ENCODE measurements at regions not wholly inside any gene's neighbourhood (a gene's known extent, or its start where the extent isn't known, plus 50 kb on each side); places are given as distances from the start of the nearest gene placed in this dataset.

GRCh38 chr9:110114859-110115201 lies 93.1 kb downstream of the C9orf152 start:
- H4K20me1 ChIP-seq (ENCODE audit: insufficient read depth, low read length) = peaks cover 32% of the 10 kb centered on the region
- H3K4me3 ChIP-seq (ENCODE audit: insufficient read depth, low read length) = peak overlapping the region; percentile 9
- H3K36me3 ChIP-seq (ENCODE audit: insufficient read depth, low read length) = peaks cover 22% of the 10 kb centered on the region
- DNase-seq (ENCODE audit: insufficient read length, low spot score, missing footprints) = no peak
- peaks cover 92% of the 10 kb centered on the region for H3K79me2 ChIP-seq (ENCODE audit: insufficient read depth, low read length)
- no peak overlapping the region for H2AFZ ChIP-seq (ENCODE audit: low read length)
- peaks cover 40% of the 10 kb centered on the region for H3K4me1 ChIP-seq (ENCODE audit: insufficient read depth, low read length)
- H3K27me3 ChIP-seq (ENCODE audit: insufficient read depth, low read length) = no peaks in the 10 kb centered on the region
- peak; percentile 16 for TF ChIP-seq CTCF (IDR thresholded peaks at IDR 0.05; ENCODE audit: extremely low read depth, low read depth, low read length)
- H3K4me2 ChIP-seq (ENCODE audit: insufficient read depth, low read length) = peak overlapping the region; percentile 52
- H3K9me3 ChIP-seq (ENCODE audit: low read depth, low read length) = no peaks in the 10 kb centered on the region
- H3K27ac ChIP-seq (ENCODE audit: low read depth, low read length) = peak overlapping the region; percentile 89

DNA sequence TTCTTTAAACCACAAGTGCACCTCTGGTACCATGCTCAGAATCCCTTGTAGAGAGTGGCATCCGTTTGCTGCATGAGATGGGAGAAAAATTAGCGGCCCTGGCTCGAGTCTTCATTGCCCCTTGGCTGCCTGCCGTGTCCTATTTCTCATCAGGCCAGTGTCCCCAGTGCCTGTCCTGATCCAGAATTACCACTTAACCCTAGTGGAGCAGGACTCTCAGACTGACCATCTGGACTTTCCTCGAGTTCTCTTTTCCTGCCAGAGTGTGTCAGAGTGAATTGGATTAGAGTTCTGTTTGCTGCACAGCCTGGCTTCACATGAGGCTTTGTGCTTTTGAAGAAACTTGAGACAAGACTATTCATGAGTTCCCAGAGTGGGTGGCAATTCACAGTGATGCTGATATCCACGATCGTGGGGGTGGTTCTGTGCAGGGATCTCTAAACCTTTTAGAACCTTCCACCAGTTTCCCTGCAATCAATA lies 92.6 kb downstream of the C9orf152 start:
- H4K20me1 ChIP-seq (ENCODE audit: insufficient read depth, low read length) = peaks cover 32% of the 10 kb centered on the region
- no peaks in the 10 kb centered on the region for H3K27me3 ChIP-seq (ENCODE audit: insufficient read depth, low read length)
- peaks cover 92% of the 10 kb centered on the region for H3K79me2 ChIP-seq (ENCODE audit: insufficient read depth, low read length)
- H3K9me3 ChIP-seq (ENCODE audit: low read depth, low read length) = no peaks in the 10 kb centered on the region
- no peak for DNase-seq (ENCODE audit: insufficient read length, low spot score, missing footprints)
- H2AFZ ChIP-seq (ENCODE audit: low read length) = no peak overlapping the region
- no peak for TF ChIP-seq CTCF (IDR thresholded peaks at IDR 0.05; ENCODE audit: extremely low read depth, low read depth, low read length)
- H3K4me1 ChIP-seq (ENCODE audit: insufficient read depth, low read length) = peaks cover 40% of the 10 kb centered on the region
- H3K4me3 ChIP-seq (ENCODE audit: insufficient read depth, low read length) = peak overlapping the region; percentile 1
- H3K27ac ChIP-seq (ENCODE audit: low read depth, low read length) = peak overlapping the region; percentile 89
- peaks cover 27% of the 10 kb centered on the region for H3K36me3 ChIP-seq (ENCODE audit: insufficient read depth, low read length)
- H3K4me2 ChIP-seq (ENCODE audit: insufficient read depth, low read length) = peak overlapping the region; percentile 52

- Histone ChIP-seq H3K27me3 (ENCODE audit: insufficient read depth, low read length) (no peaks in the 10 kb centered on the region), H3K36me3 (ENCODE audit: insufficient read depth, low read length) (peaks cover 27% of the 10 kb centered on the region), H3K27ac (ENCODE audit: low read depth, low read length) (peak overlapping the region; percentile 89), H3K4me3 (ENCODE audit: insufficient read depth, low read length) (peak overlapping the region; percentile 1), H3K9me3 (ENCODE audit: low read depth, low read length) (no peaks in the 10 kb centered on the region), H3K4me2 (ENCODE audit: insufficient read depth, low read length) (peak overlapping the region; percentile 52), H3K4me1 (ENCODE audit: insufficient read depth, low read length) (peaks cover 40% of the 10 kb centered on the region), H3K79me2 (ENCODE audit: insufficient read depth, low read length) (peaks cover 92% of the 10 kb centered on the region), H4K20me1 (ENCODE audit: insufficient read depth, low read length) (peaks cover 32% of the 10 kb centered on the region), H2AFZ (ENCODE audit: low read length) (no peak overlapping the region)
- TF ChIP-seq CTCF (IDR thresholded peaks at IDR 0.05; ENCODE audit: extremely low read depth, low read depth, low read length) = no peak
- DNase-seq (ENCODE audit: insufficient read length, low spot score, missing footprints) = no peak
These were observed 92.0 kb downstream of the C9orf152 start for GRCh38 chr9:110115826-110116542.

DNA sequence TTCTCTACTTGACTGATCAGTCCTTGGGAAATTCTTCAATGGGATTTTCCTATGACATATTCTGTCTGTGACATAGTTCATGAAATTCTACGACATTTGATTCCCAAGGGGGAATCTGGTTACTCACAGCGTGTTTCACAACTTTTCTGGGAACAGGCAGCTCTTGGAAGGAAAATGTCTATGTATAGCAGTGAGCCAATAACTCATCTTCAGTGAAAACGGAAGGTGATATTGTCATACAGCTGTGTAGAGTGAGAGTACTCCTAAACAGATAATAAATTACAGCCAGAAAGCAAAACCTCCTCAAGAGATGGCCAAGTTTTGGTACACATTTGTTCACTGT lies 91.4 kb downstream of the C9orf152 start:
- Histone ChIP-seq H3K27ac (ENCODE audit: low read depth, low read length) (peak overlapping the region; percentile 89), H3K36me3 (ENCODE audit: insufficient read depth, low read length) (peaks cover 27% of the 10 kb centered on the region), H3K79me2 (ENCODE audit: insufficient read depth, low read length) (peaks cover 92% of the 10 kb centered on the region), H3K4me3 (ENCODE audit: insufficient read depth, low read length) (no peak overlapping the region), H3K4me2 (ENCODE audit: insufficient read depth, low read length) (peak overlapping the region; percentile 52), H4K20me1 (ENCODE audit: insufficient read depth, low read length) (peaks cover 32% of the 10 kb centered on the region), H2AFZ (ENCODE audit: low read length) (no peak overlapping the region), H3K27me3 (ENCODE audit: insufficient read depth, low read length) (no peaks in the 10 kb centered on the region), H3K9me3 (ENCODE audit: low read depth, low read length) (no peaks in the 10 kb centered on the region), H3K4me1 (ENCODE audit: insufficient read depth, low read length) (peaks cover 40% of the 10 kb centered on the region)
- DNase-seq (ENCODE audit: insufficient read length, low spot score, missing footprints) = peak; percentile 85
- no peak for TF ChIP-seq CTCF (IDR thresholded peaks at IDR 0.05; ENCODE audit: extremely low read depth, low read depth, low read length)
